Loucy (cell line): ENCODE measurements at regions not wholly inside any gene's neighbourhood (a gene's known extent, or its start where the extent isn't known, plus 50 kb on each side); places are given as distances from the start of the nearest gene placed in this dataset.

Experiments
- H2AFZ ChIP-seq: fragments of 200-600 bp; sonication (generic); 2 replicates; pipeline ENCODE4 v1.6.0; 2016; ENCODE audit warnings: antibody characterized with exemption, mild to moderate bottlenecking, low read length, moderate library complexity
- H3F3A ChIP-seq: fragments of 200-600 bp; 2 replicates; pipeline ENCODE4 v1.6.0; 2016; ENCODE audit warnings: antibody characterized with exemption, low read depth, mild to moderate bottlenecking
- H3K27me3 ChIP-seq: fragments of 200-600 bp; sonication (generic); 2 replicates; pipeline ENCODE4 v1.6.1; 2014; ENCODE audit warnings: low read length, mild to moderate bottlenecking; ENCODE audit not compliant: insufficient read depth, poor library complexity, severe bottlenecking
- H3K36me3 ChIP-seq: fragments of 200-600 bp; sonication (generic); 2 replicates; pipeline ENCODE4 v1.6.1; 2016; ENCODE audit warnings: low read length; ENCODE audit not compliant: insufficient read depth
- H3K4me1 ChIP-seq: fragments of 200-600 bp; sonication (generic); 2 replicates; pipeline ENCODE4 v1.5.1; 2014; ENCODE audit warnings: low read length, mild to moderate bottlenecking; ENCODE audit not compliant: insufficient read depth, poor library complexity, severe bottlenecking
- H3K4me2 ChIP-seq: fragments of 200-600 bp; sonication (generic); 2 replicates; pipeline ENCODE4 v1.6.0; 2014; ENCODE audit warnings: antibody characterized with exemption, low read length, low read depth, mild to moderate bottlenecking; ENCODE audit not compliant: poor library complexity, severe bottlenecking
- H3K4me3 ChIP-seq: fragments of 200-600 bp; sonication (generic); 2 replicates; pipeline ENCODE4 v1.5.1; 2014; ENCODE audit warnings: low read length, mild to moderate bottlenecking, mixed read lengths; ENCODE audit not compliant: poor library complexity, severe bottlenecking
- H3K79me2 ChIP-seq: fragments of 200-600 bp; sonication (generic); 2 replicates; pipeline ENCODE4 v1.6.1; 2014; ENCODE audit warnings: low read length; ENCODE audit not compliant: insufficient read depth
- H3K9ac ChIP-seq: fragments of 200-600 bp; sonication (generic); 2 replicates; pipeline ENCODE4 v1.6.0; 2014; ENCODE audit warnings: mild to moderate bottlenecking, low read depth, low read length, moderate library complexity; ENCODE audit not compliant: poor library complexity, severe bottlenecking
- H3K9me2 ChIP-seq: fragments of 200-600 bp; sonication (generic); replicated peaks from 2 replicates; pipeline ENCODE4 v1.6.1; 2016; ENCODE audit warnings: low read depth, low read length, mixed read lengths
- H3K9me3 ChIP-seq: fragments of 200-600 bp; sonication (generic); 2 replicates; pipeline ENCODE4 v1.6.1; 2014; ENCODE audit warnings: mild to moderate bottlenecking, antibody characterized with exemption, low read length, low read depth; ENCODE audit not compliant: insufficient read depth
- H4K20me1 ChIP-seq: fragments of 200-600 bp; sonication (generic); 2 replicates; pipeline ENCODE4 v1.6.0; 2014; ENCODE audit warnings: antibody characterized with exemption, low read length, mild to moderate bottlenecking; ENCODE audit not compliant: insufficient read depth, poor library complexity, severe bottlenecking
- EZH2phosphoT487 ChIP-seq: fragments of 200-600 bp; IDR thresholded peaks from 2 replicates; pipeline ENCODE4 v1.6.1; 2018; ENCODE audit warnings: antibody characterized with exemption, mild to moderate bottlenecking, moderate library complexity, borderline replicate concordance
- TF ChIP-seq, protein P1 (sequence below): fragments of 200-600 bp; sonication (generic); conservative IDR thresholded peaks from 2 replicates; pipeline ENCODE4 v1.5.1; 2014; ENCODE audit warnings: mild to moderate bottlenecking, antibody characterized with exemption, low read length

DNA sequence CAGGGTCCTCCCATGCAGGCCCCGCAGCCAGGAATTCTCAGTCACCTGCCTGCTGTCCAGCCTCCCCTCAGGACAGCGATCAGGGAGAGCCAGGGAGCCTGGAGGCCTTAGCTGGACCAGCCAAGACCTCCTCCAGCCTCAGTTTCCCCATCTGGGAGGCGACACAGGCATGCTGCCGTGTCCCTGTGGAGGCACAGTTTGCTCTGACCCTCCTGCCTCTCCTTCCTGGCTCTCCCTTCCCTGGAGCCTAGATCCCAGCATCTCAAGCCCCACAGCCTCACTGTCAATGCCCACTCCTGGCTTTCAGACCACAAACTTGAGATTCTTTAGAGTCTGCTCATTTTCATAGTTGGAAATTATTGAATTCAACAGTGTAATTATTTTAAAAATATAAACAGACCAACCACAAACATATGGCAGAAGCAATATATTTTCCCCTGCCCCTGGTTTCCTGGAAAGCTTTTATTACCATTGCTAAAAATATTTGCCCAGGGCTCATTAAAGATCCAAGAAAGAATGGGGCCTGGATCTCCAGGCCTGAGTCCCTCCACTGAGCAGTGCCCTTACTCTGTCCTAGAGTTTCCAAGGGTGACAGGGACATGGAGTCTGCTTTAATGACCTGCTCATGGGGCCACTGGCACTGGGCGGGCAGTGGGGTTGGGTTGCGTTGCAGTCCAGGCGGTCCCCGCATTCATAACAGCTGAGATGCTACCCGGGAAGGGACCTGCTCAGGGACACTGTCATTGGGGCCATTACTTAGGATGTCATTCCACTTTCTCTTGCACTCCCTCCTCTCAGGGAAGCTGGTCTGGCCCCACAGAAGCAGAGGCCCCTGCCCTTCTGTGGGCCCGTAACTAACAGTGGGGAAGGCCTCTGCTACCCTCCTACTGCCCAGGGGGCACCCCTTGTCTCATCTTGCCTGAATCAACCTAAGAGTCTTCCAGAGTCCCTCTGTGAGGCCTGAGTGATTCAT lies 81.6 kb upstream of the CHST15 start:
- Histone ChIP-seq H3K27me3 (no peaks in the 10 kb centered on the region), H3K9ac (no peak overlapping the region), H3K79me2 (no peaks in the 10 kb centered on the region), H3K9me2 (no peaks in the 10 kb centered on the region), H3K4me2 (no peak overlapping the region), H2AFZ (no peak overlapping the region), H3K36me3 (no peaks in the 10 kb centered on the region), H4K20me1 (no peaks in the 10 kb centered on the region), H3K9me3 (no peaks in the 10 kb centered on the region), H3K4me1 (peaks cover 2% of the 10 kb centered on the region), H3K4me3 (no peak overlapping the region), H3F3A (no peaks in the 10 kb centered on the region)
- TF ChIP-seq EZH2phosphoT487 = no peak
- TF ChIP-seq, protein P1, sequence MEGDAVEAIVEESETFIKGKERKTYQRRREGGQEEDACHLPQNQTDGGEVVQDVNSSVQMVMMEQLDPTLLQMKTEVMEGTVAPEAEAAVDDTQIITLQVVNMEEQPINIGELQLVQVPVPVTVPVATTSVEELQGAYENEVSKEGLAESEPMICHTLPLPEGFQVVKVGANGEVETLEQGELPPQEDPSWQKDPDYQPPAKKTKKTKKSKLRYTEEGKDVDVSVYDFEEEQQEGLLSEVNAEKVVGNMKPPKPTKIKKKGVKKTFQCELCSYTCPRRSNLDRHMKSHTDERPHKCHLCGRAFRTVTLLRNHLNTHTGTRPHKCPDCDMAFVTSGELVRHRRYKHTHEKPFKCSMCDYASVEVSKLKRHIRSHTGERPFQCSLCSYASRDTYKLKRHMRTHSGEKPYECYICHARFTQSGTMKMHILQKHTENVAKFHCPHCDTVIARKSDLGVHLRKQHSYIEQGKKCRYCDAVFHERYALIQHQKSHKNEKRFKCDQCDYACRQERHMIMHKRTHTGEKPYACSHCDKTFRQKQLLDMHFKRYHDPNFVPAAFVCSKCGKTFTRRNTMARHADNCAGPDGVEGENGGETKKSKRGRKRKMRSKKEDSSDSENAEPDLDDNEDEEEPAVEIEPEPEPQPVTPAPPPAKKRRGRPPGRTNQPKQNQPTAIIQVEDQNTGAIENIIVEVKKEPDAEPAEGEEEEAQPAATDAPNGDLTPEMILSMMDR = no peak

DNA sequence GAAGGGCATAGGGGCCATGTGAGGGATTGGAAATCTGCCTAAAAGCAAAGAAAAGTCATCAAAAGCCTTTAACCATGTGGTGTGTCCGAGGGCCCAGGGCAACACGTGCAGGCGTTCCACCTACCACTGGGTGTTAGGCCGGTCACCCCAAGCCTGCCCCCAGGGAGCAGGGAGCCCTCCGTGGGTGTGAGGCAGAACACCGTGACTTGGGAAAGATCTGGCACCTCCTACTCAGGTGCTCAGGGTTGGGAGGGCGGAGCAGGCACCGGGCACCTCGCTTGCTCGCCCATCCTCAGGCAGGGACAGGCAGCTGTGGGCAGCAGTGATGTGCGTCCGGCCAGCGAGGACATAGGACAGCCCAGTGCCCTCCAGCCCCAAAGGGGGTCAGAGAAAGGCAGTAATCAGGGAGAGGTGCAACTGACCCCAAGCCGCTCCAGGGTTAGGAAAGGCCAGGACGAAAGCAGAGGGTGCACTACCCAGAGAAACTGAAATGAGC lies 80.7 kb upstream of the CHST15 start:
- H3K27me3 ChIP-seq = no peaks in the 10 kb centered on the region
- no peaks in the 10 kb centered on the region for H3K9me2 ChIP-seq
- H3F3A ChIP-seq = no peaks in the 10 kb centered on the region
- TF ChIP-seq, protein P1 = no peak
- TF ChIP-seq EZH2phosphoT487 = no peak
- H3K9ac ChIP-seq = no peak overlapping the region
- no peaks in the 10 kb centered on the region for H4K20me1 ChIP-seq
- H3K36me3 ChIP-seq = no peaks in the 10 kb centered on the region
- H3K4me3 ChIP-seq = no peak overlapping the region
- H3K4me1 ChIP-seq = peaks cover 2% of the 10 kb centered on the region
- H3K4me2 ChIP-seq = no peak overlapping the region
- no peaks in the 10 kb centered on the region for H3K9me3 ChIP-seq
- H2AFZ ChIP-seq = no peak overlapping the region
- no peaks in the 10 kb centered on the region for H3K79me2 ChIP-seq

DNA sequence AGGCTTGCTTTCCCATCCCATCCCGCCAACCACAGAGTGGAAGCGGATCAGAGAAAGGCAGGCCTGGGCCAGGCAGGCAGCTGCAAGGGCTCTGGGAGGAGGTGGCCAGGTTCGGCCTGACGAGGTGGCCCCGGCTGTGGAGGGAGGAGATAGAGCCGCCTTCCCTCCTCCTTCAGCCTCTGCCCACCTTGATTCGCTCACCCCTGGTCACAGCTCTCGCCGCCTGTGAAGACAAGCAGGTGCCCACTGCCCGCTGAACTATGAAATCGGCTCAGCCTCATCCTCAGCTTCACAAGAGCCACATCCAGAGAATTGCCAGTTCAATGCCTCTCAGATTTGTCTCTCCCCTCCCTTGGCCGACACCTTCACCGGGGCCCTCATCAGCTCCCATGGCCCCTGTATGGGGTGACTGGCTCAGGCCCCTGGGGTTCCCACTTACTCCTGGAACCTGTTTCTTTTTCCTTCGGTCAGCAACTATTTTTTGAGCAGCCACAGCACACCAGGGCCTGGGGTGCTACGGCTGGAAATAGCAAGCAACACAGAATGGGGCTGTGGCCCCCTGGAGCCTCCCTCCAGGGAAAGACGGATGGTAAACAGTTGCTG lies 80.0 kb upstream of the CHST15 start:
- H2AFZ ChIP-seq = no peak overlapping the region
- no peak for TF ChIP-seq EZH2phosphoT487
- TF ChIP-seq, protein P1 = no peak

More for the DNA sequence above, 80.0 kb upstream of the CHST15 start:
- H3K9me3 ChIP-seq = no peaks in the 10 kb centered on the region
- no peaks in the 10 kb centered on the region for H3F3A ChIP-seq
- H4K20me1 ChIP-seq = no peaks in the 10 kb centered on the region
- H3K9ac ChIP-seq = no peak overlapping the region
- no peaks in the 10 kb centered on the region for H3K36me3 ChIP-seq
- no peaks in the 10 kb centered on the region for H3K9me2 ChIP-seq
- no peak overlapping the region for H3K4me3 ChIP-seq
- H3K79me2 ChIP-seq = no peaks in the 10 kb centered on the region
- no peak overlapping the region for H3K4me2 ChIP-seq
- H3K27me3 ChIP-seq = no peaks in the 10 kb centered on the region
- peaks cover 2% of the 10 kb centered on the region for H3K4me1 ChIP-seq
